ENCODE measurements at regions not wholly inside any gene's neighbourhood (a gene's known extent, or its start where the extent isn't known, plus 50 kb on each side); places are given as distances from the start of the nearest gene placed in this dataset.
"Not testable (repeated sequence)": the region's sequence is repeated elsewhere in the genome, so short reads cannot be mapped to it uniquely, and the experiment has no call there.

DNA sequence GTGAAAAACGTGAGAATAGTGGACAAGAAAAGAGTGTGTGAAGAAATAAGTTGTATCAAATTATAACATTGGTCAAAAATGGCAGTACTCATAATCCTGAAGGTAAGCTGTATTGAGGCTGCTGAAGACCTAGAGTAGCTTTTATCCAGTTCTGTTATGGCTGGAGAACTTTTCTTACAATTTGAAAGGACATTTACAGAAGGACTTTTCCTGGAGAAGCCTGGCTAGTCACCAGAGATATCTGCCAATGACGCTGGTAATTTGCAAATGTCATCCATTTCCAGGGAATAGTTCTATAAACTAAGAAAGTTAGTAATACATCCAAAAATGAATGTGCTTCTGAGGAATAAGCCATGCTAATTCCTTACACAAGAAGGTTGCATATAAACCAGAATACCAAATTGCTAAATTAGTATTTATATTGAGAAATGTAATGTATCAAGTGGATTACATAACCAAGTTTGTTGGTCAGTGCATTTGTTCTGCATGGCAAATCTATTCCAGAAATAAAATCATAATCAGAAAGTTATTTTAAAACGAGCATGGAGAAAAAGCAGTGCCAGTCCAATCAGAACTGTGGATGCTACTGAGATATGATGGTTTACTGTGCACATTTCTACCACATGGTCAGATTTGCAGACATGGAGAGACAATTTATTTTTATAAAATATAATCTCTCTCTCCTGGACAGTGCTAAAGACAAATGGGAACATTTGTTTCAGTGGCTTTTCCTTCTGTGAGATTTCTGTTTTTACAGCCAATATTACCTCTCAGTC is 743.7 kb upstream of the HS3ST1 start:
- no peak for DNase-seq (ENCODE audit: low read depth)

- no peak for DNase-seq (ENCODE audit: low read depth)
These were observed 741.6 kb upstream of the HS3ST1 start for GRCh38 chr4:12170308-12170707.

GRCh38 chr4:12165616-12166015 is 736.9 kb upstream of the HS3ST1 start:
- DNase-seq (ENCODE audit: low read depth) = no peak

DNA sequence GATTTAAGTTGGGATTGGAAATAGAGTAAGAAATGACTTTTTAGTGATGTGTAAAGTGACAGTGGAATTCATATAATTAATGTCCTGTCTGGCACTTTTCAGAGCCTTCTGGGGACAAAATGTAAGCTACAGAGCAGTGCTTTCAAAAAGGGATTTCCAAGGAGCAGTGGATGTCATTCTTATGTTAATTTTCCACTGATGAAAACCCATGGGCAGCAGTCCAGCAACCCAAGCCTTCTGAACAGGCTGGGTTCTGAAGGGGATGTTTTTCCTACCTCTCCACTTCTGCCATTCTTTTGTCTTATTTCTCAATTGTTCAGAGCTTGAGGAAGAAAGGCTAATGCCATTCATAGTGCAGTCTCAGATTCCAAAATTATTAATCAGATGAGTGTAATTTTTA is 717.6 kb upstream of the HS3ST1 start:
- no peak for DNase-seq (ENCODE audit: low read depth)

DNA sequence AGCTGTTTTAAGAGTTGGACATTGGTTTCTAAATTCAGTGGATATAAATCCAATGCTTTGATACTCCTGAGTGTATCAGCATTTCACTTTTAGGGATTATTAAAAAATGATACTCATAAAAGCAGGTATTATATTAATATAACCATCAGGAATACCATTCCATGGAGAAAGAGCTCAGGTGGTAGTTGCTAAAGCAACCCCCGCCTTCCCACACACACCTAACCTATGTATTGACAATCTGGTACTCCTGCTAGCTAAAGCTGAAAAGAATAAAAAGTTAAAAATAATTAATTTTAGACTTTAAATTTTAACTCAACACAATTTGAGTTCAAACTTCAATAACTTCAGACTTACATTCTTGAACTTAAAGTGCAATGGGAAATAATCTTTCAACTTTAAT is 717.1 kb upstream of the HS3ST1 start:
- DNase-seq (ENCODE audit: low read depth) = no peak

GRCh38 chr4:12145106-12145505 is 716.4 kb upstream of the HS3ST1 start:
- no peak for DNase-seq (ENCODE audit: low read depth)

GRCh38 chr4:12144051-12144450 is 715.4 kb upstream of the HS3ST1 start:
- DNase-seq (ENCODE audit: low read depth) = no peak

- DNase-seq (ENCODE audit: low read depth) = no peak
These were observed 712.2 kb upstream of the HS3ST1 start for GRCh38 chr4:12140864-12141263.

- DNase-seq (ENCODE audit: low read depth) = no peak
These were observed 710.6 kb upstream of the HS3ST1 start for GRCh38 chr4:12139296-12139695.

DNA sequence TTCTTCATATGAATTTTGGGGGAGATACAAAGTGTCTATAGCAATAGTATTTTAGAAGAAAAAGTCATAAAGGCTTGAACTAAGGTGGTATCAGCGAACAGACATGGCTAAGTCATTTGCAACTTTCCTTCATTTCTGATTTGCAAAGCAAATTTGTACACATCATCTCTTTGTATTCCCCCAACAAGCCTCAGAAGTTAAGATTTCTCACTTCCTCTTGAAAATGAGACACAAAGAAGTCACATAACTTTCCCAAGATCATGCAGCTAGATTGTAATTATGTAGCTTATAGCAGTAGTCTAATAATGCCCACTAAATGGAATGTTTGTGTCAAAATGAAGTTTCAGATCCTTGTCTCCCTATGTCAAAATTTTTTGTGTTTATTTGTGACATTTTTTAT is 709.8 kb upstream of the HS3ST1 start:
- DNase-seq (ENCODE audit: low read depth) = no peak

DNA sequence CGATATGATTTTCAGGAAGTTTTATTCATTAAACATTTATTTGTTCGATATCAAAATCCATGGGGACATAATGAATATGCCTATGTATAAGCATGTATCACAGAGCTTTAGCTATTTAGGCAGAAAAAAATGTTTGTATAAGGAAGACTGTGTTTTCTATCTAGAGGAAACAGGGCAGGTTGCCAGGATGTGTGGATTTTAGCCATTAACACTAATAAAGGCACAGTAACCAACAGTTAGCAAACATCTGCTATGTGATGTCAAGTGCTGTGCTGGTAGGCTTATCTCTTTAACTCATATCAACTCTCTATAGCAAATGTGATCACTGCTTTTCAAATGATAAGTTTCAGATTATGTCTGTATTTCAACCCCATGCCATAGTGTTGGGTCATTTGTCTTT is 708.9 kb upstream of the HS3ST1 start:
- DNase-seq (ENCODE audit: low read depth) = no peak

- no peak for DNase-seq (ENCODE audit: low read depth)
These were observed 697.8 kb upstream of the HS3ST1 start for GRCh38 chr4:12126474-12126873.

GRCh38 chr4:12124138-12124537 is 695.4 kb upstream of the HS3ST1 start:
- no peak for DNase-seq (ENCODE audit: low read depth)

DNA sequence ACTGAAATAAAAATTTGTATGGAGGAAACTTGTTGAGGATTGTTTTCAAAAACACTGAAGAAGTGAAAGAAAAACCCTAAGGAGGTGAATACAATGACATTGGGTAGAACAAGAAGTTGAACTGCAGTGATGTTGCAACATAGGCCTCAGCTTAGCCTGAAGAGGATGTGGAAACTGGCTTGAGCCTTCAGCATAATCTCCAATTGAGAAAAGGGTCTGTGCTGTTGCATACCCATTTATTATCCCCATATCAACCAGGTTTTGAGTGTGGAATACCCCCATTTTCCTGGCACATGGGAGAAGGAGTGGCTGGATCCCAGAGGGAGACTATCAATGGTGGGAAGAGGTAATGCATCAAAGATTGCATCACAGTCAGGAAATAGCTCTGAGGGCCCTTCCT is 695.0 kb upstream of the HS3ST1 start:
- DNase-seq (ENCODE audit: low read depth) = no peak

GRCh38 chr4:12122316-12122715 is 693.6 kb upstream of the HS3ST1 start:
- no peak for DNase-seq (ENCODE audit: low read depth)

- DNase-seq (ENCODE audit: low read depth) = no peak
These were observed 692.3 kb upstream of the HS3ST1 start for GRCh38 chr4:12120968-12121367.

GRCh38 chr4:12118651-12119213 is 690.0 kb upstream of the HS3ST1 start:
- no peak for DNase-seq (ENCODE audit: low read depth)

DNA sequence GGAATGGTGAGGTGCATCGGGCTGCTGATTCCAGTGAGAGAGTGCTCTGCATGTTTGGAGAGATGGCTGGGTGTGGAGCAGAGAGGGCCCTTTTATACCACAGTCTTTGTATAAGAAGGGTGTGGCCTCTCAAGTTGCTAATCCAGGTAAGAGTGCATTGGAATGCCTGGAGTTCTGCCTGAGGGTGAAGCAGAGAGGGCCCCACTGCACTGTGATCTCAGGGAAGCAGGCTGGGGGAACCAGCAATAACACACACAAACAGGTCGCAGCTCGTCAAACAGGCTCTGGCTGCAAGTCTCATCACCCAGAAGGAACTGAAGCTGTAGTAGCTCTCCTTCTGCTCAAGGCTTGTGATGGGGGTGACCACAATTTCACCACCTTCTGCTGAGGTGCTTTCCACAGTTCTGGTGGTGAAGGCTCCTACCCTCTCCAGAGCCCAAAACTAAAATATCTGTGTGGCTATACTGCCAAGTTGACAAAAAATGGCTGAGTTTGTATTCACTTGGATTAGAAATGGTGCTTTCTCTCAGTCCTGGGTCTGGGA is 687.4 kb upstream of the HS3ST1 start:
- no peak for DNase-seq (ENCODE audit: low read depth)

DNA sequence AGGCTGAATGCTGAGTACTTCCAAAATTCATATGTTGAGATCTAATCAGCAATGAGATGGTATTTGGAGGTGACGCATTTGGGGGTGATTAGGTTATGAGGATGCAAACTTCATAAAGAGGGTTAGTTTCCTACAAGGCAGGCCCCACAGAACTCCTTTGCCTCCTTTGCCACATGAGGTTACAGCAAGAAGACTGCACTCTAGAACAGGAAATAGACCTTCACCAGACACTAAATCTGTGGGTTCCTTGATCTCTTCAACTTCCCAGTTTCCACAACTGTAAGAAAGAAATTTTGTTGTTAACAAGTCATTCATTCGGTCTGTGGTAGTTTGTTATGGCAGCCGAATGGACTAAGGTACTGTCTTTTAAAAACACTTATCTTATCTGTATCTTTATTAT is 681.9 kb upstream of the HS3ST1 start:
- DNase-seq (ENCODE audit: low read depth) = no peak

- DNase-seq (ENCODE audit: low read depth) = not testable (repeated sequence)
These were observed 680.4 kb upstream of the HS3ST1 start for GRCh38 chr4:12109056-12109455.

GRCh38 chr4:12105519-12105918 is 676.8 kb upstream of the HS3ST1 start:
- DNase-seq (ENCODE audit: low read depth) = no peak

DNA sequence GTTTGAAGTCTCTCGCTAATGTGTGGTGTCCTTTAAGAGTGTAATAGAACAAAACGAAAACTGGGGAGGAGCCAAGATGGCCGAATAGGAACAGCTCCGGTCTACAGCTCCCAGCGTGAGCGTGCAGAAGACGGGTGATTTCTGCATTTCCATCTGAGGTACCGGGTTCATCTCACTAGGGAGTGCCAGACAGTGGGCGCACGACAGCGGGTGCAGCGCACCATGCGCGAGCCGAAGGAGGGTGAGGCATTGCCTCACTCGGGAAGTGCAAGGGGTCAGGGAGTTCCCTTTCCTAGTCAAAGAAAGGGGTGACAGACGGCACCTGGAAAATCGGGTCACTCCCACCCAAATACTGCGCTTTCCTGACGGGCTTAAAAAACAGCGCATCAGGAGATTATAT is 661.2 kb upstream of the HS3ST1 start:
- not testable (repeated sequence) for DNase-seq (ENCODE audit: low read depth)

DNA sequence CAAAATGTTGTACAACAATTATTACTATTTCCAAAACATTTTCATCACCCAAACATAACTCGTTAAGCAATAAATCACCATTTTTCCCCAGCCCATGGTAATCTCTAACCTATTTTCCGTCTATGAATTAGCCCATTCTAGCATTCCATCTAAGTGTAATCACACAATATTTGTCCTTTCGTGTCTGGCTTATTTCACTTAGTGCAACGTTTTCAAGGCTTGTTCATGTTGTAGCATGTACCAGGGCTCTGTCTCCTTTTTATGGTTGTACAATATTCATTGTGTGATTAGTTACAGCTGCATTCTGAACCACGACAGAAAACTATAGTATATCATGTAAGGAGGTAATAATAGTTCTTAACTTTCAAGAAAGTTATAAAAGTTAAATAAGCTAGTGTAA is 656.0 kb upstream of the HS3ST1 start:
- DNase-seq (ENCODE audit: low read depth) = no peak

- DNase-seq (ENCODE audit: low read depth) = no peak
These were observed 642.6 kb upstream of the HS3ST1 start for GRCh38 chr4:12071316-12071715.

Measured in ELR (cell line).